ENCODE measurements at regions not wholly inside any gene's neighbourhood (a gene's known extent, or its start where the extent isn't known, plus 50 kb on each side); places are given as distances from the start of the nearest gene placed in this dataset.

GRCh38 chrX:110989447-110989846 lies 106.5 kb upstream of the PAK3 start:
- H3K4me2 ChIP-seq (ENCODE audit: control insufficient read depth, insufficient read depth) = no peak overlapping the region
- H4K20me1 ChIP-seq (ENCODE audit: control insufficient read depth, insufficient read depth) = no peaks in the 10 kb centered on the region
- no peak overlapping the region for H3K27ac ChIP-seq (ENCODE audit: control insufficient read depth, insufficient read depth)
- no peak for ATAC-seq
- no peak overlapping the region for H3K4me3 ChIP-seq
- FAIRE-seq = no peak
- no peaks in the 10 kb centered on the region for H3K9me3 ChIP-seq (replicated peaks; ENCODE audit: control insufficient read depth, insufficient read depth, low read length)
- no peak for TF ChIP-seq TCF3 (IDR thresholded peaks at IDR 0.05; ENCODE audit: borderline replicate concordance, insufficient read depth, low read depth, low read length)
- TF ChIP-seq SPI1 (IDR thresholded peaks at IDR 0.05; ENCODE audit: borderline replicate concordance, insufficient read depth, low read depth, low read length) = no peak
- TF ChIP-seq ZNF592 (IDR thresholded peaks at IDR 0.05) = no peak
- TF ChIP-seq ZNF24 (IDR thresholded peaks at IDR 0.05) = no peak
- no peak for TF ChIP-seq BMI1 (IDR thresholded peaks at IDR 0.05; ENCODE audit: borderline replicate concordance)
- H3K79me2 ChIP-seq (ENCODE audit: control insufficient read depth, insufficient read depth, low read length) = no peaks in the 10 kb centered on the region
- no TSS peak for BruUV-seq (replicated peaks)
- ChIA-PET POLR2A (no interaction called here), RAD21 (ENCODE audit: unreplicated experiment) (interaction anchor here (1.0 kb wide), 1 partner anchor 255 kb away, joined by 3 read pairs; no protein-coding TSS in a partner anchor), CTCF (interaction anchor here (1.0 to 1.4 kb wide), 2 partner anchors 111 to 638 kb away, joined by 3 to 4 read pairs; no protein-coding TSS in a partner anchor), SMC1A (ENCODE audit: uncharacterized antibody, unreplicated experiment) (no interaction called here)
- H3K4me1 ChIP-seq (ENCODE audit: control insufficient read depth, insufficient read depth, low read length) = no peaks in the 10 kb centered on the region
- no peak for DNase-seq (ENCODE audit: low read depth, low spot score)
- no peaks in the 10 kb centered on the region for H3K27me3 ChIP-seq (replicated peaks in 1 of 2; ENCODE audit: control insufficient read depth in 2 of 2, insufficient read depth in 2 of 2, low read length in 1 of 2)
- no peaks in the 10 kb centered on the region for H3K36me3 ChIP-seq (ENCODE audit: control insufficient read depth in 2 of 2, insufficient read depth in 2 of 2, low read length in 1 of 2)
- H3K9ac ChIP-seq (ENCODE audit: control insufficient read depth, insufficient read depth, low read length) = no peak overlapping the region
- no peak overlapping the region for H2AFZ ChIP-seq (ENCODE audit: control insufficient read depth, low read depth, low read length)
- intact Hi-C loops (cut with micrococcal nuclease; ENCODE audit: unreplicated experiment) = no loop called here
- in situ Hi-C loops (cut with MboI) = no loop called here
- 43% methylated on average over 3 of the region's 3 CpGs for WGBS (ENCODE audit: insufficient coverage, insufficient replicate concordance, low lambda C conversion rate, missing lambda C conversion rate)
